ENCODE measurements at regions not wholly inside any gene's neighbourhood (a gene's known extent, or its start where the extent isn't known, plus 50 kb on each side); places are given as distances from the start of the nearest gene placed in this dataset.

- H3K27me3 Mint-ChIP-seq, result peaks cover 6% of the 10 kb centered on the region
- DNase-seq (ENCODE audit: low spot score in 2 of 2) (no peak), ATAC-seq (ENCODE audit: low read depth) (no peak)
- no peaks in the 10 kb centered on the region for H3K4me1 Mint-ChIP-seq
- H3K9me3 Mint-ChIP-seq, result no peaks in the 10 kb centered on the region
- H3K27ac Mint-ChIP-seq, result no peak overlapping the region
- H3K4me3 Mint-ChIP-seq, result no peak overlapping the region
- no peaks in the 10 kb centered on the region for H3K36me3 Mint-ChIP-seq
Measured at GRCh38 chr2:15076668-15077067, 444.2 kb downstream of the LRATD1 start.

DNA sequence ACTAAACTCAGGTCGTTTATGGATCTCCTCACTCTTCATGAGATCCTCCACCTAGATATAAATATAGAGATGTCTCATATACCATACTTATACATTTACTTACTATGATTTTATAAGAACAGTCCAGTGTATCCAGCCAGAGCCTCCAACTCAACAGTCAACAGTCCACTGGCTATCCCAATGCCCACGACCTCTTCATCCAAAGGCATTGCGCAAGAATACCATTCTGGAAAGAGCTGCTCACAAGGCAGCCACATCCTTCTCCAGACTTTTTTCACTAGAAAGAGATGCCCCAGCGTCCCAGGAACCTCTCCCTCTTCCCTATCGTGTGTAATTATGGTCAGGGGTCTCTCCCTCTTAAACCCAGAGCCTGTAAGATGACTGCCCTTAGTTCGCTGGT is 448.8 kb downstream of the LRATD1 start:
- Mint-ChIP-seq H3K36me3 (no peaks in the 10 kb centered on the region), H3K27ac (no peak overlapping the region), H3K4me1 (no peaks in the 10 kb centered on the region), H3K4me3 (no peak overlapping the region), H3K9me3 (no peaks in the 10 kb centered on the region), H3K27me3 (peaks cover 6% of the 10 kb centered on the region)
- DNase-seq (ENCODE audit: low spot score in 2 of 2), result no peak
- ATAC-seq (ENCODE audit: low read depth), result no peak

DNA sequence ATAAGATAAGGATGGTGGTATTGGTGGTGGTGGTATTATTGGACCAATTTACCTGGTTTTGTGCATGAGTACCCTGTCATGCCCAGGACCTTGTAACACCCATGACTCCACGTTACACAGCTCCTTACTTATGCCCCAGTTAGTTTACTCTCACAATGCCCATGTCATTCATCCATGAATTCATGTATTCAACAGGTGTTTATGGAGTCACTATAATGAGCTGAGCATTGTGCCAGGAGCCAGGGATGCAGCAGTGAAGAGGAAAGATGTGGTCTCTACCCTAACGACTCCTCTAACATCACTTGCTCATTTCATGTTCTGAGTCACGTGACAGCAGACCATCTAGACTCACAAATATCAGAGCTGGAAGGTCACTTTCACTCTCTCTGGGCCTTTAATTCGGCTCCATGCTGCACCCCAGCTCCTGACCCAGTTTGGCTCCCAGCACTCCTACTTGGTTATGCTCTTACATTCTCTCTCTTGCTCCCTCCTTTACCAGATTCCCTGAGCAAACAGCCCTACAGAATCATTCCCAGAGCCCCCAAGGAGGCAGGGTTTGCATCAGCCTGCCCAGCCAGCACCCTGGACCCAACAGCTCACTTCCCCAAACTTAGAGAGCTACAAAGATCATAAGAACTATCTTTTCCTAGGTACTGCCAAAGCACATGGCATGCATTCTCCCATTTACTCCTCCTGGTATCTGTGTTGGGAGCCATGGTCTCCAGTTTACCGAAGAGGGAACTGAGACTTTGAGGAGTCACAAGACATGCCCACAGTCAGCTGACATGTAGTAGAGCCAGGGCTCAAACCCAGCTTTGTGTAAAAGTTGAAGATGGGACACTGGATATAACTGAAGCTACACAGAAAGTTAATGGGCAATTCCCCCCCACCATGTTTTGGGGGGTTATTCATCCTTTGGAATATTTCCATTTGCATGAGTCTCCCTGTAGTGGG is 449.9 kb downstream of the LRATD1 start:
- ATAC-seq (ENCODE audit: low read depth) (no peak), DNase-seq (ENCODE audit: low spot score in 2 of 2) (no peak)
- H3K9me3 Mint-ChIP-seq, result peaks cover 2% of the 10 kb centered on the region
- peaks cover 7% of the 10 kb centered on the region for H3K27me3 Mint-ChIP-seq
- no peaks in the 10 kb centered on the region for H3K4me1 Mint-ChIP-seq
- H3K4me3 Mint-ChIP-seq, result no peak overlapping the region
- no peak overlapping the region for H3K27ac Mint-ChIP-seq
- H3K36me3 Mint-ChIP-seq, result no peaks in the 10 kb centered on the region

GRCh38 chr2:15084826-15085489 is 452.4 kb downstream of the LRATD1 start:
- H3K27ac Mint-ChIP-seq, result no peak overlapping the region
- ATAC-seq (ENCODE audit: low read depth), result no peak
- H3K9me3 Mint-ChIP-seq, result peaks cover 2% of the 10 kb centered on the region
- no peaks in the 10 kb centered on the region for H3K4me1 Mint-ChIP-seq
- no peak for DNase-seq (ENCODE audit: low spot score in 2 of 2)
- H3K36me3 Mint-ChIP-seq, result no peaks in the 10 kb centered on the region
- no peak overlapping the region for H3K4me3 Mint-ChIP-seq
- H3K27me3 Mint-ChIP-seq, result peaks cover 3% of the 10 kb centered on the region

DNA sequence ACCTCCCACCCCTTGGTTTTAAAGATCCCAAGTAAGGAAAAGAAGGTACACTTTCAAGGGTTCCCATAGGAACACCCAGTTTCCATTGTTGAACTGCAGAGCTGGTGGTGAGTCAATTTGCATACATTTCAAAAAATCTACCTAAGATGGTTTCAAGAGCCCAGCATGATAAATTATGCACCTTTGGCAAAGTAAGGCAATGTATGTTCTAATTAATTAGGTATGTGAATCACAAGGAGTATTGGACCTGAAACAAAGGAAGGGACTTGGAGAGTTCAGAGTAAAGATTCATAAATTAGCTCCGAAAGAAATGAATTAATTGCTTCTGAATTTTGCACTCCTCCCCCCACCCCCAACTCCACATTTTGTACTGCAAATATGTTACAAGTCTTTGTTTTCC is 459.7 kb downstream of the LRATD1 start:
- Mint-ChIP-seq H3K4me3 (no peak overlapping the region), H3K9me3 (no peaks in the 10 kb centered on the region), H3K27me3 (no peaks in the 10 kb centered on the region), H3K27ac (no peak overlapping the region), H3K36me3 (no peaks in the 10 kb centered on the region), H3K4me1 (no peaks in the 10 kb centered on the region)
- ATAC-seq (ENCODE audit: low read depth), result no peak
- DNase-seq (ENCODE audit: low spot score in 2 of 2), result no peak

DNA sequence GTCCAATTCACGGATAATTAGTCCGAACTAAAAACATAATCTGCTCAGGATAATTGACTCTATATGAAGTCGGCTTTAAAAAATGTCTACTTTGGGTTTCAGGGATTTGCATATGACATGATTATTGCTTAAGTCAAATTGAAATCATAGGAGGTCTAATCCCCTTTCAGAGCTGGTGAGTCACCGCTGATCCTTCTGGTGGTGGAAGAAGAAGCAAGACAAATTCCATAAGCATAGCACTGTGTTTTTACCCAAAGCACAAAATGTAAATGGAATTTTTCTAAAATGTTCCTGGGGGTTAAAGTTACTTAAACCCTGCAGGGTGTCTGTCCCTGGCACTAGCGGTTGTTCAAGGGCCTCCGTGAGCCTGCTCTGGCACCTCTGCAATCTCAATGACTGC is 460.2 kb downstream of the LRATD1 start:
- ATAC-seq (ENCODE audit: low read depth) (no peak), DNase-seq (ENCODE audit: low spot score in 2 of 2) (no peak)
- Mint-ChIP-seq H3K27me3 (no peaks in the 10 kb centered on the region), H3K4me3 (no peak overlapping the region), H3K9me3 (no peaks in the 10 kb centered on the region), H3K27ac (no peak overlapping the region), H3K4me1 (no peaks in the 10 kb centered on the region), H3K36me3 (no peaks in the 10 kb centered on the region)

DNA sequence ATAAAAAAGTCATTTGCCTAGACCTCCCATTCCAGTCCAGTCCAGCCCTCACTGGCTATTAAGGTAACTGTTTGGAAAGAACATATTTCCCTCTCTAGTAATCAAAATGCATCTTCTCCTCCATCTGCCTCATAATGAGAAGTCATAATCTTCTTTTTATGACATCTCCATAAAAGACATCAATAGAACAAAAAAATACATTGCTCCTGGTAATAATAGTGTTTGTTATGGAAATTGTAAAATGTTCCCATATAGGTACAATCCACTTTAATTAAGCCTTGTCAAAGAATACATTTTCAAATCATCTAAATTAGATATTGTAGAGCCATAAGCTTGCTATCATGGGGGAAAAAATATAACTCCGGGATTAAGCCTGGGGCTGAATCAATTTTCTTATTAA is 461.6 kb downstream of the LRATD1 start:
- H3K36me3 Mint-ChIP-seq, result no peaks in the 10 kb centered on the region
- no peak overlapping the region for H3K4me3 Mint-ChIP-seq
- DNase-seq (ENCODE audit: low spot score in 2 of 2) (no peak), ATAC-seq (ENCODE audit: low read depth) (no peak)
- no peaks in the 10 kb centered on the region for H3K27me3 Mint-ChIP-seq
- no peaks in the 10 kb centered on the region for H3K4me1 Mint-ChIP-seq
- no peaks in the 10 kb centered on the region for H3K9me3 Mint-ChIP-seq
- no peak overlapping the region for H3K27ac Mint-ChIP-seq

DNA sequence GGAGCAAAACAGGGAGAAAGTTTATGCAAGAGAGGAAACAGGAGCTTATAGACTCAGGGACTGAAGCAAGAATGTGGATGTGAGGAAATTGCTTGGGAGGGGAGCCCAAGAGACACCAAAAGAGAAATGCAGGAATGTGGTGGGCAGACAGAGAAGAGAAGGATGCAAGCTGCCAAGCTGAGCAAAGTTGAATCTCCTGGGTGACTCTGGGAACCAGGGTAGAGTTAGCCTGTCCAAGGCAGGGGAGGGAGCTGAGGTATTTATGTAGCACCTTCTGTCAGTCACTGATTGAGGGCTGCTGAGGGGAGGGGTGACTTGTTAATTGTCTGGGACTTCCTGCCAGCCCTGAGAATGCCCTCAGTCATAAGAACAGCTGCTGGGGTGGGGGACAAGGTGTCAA is 464.3 kb downstream of the NBAS start:
- ATAC-seq (ENCODE audit: low read depth), result no peak

DNA sequence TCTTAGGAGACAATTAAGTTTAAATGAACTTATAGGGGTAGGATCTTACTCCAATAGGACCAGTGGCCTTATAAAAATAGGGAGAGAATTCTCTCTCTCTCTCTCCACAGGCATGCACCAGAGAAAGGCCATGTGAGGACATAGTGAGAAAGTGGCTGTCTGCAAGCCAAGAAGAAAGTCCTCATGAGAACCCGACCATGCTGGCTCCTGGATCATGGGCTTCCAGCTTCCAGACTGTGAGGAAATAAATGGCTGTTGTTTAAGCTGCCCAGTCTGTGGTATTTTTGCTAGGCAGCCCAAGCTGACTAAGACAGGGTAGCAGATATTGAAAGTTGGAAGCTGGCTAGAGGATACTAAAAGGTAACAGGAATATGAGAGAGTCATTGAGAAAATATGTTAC is 454.0 kb downstream of the NBAS start:
- H3K9me3 Mint-ChIP-seq, result peaks cover 12% of the 10 kb centered on the region
- DNase-seq (ENCODE audit: low spot score in 2 of 2), result no peak
- no peak for ATAC-seq (ENCODE audit: low read depth)
- peaks cover 2% of the 10 kb centered on the region for H3K27me3 Mint-ChIP-seq
- H3K27ac Mint-ChIP-seq, result no peak overlapping the region
- H3K4me3 Mint-ChIP-seq, result no peak overlapping the region
- no peaks in the 10 kb centered on the region for H3K4me1 Mint-ChIP-seq
- peaks cover 6% of the 10 kb centered on the region for H3K36me3 Mint-ChIP-seq

More for the DNA sequence above, 464.3 kb downstream of the NBAS start:
- no peak overlapping the region for H3K4me3 Mint-ChIP-seq
- peaks cover 2% of the 10 kb centered on the region for H3K27me3 Mint-ChIP-seq
- DNase-seq (ENCODE audit: low spot score in 2 of 2), result no peak
- H3K27ac Mint-ChIP-seq, result no peak overlapping the region
- no peaks in the 10 kb centered on the region for H3K9me3 Mint-ChIP-seq
- H3K36me3 Mint-ChIP-seq, result no peaks in the 10 kb centered on the region
- H3K4me1 Mint-ChIP-seq, result no peaks in the 10 kb centered on the region

DNA sequence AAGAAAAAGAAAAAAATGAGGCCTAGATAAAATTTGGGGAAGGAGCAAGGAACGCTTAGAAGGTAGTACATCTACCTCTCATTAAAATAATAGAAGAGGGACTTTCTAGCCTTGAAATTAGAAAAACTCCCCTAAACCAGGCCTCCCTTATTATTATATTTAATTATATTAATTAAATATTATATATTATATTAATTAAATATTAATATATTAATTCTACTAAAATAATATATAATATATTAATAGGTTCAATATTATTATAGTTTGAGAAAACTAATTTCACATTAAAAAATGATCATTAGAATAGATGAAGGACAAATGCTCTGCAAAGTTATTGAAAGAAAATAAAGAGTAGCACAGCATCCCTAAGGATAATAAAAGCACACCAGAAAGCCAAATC is 449.4 kb downstream of the NBAS start:
- ATAC-seq (ENCODE audit: low read depth) (no peak), DNase-seq (ENCODE audit: low spot score in 2 of 2) (no peak)
- Mint-ChIP-seq H3K36me3 (peaks cover 14% of the 10 kb centered on the region), H3K27ac (no peak overlapping the region), H3K4me1 (no peaks in the 10 kb centered on the region), H3K4me3 (no peak overlapping the region), H3K27me3 (no peaks in the 10 kb centered on the region), H3K9me3 (peaks cover 20% of the 10 kb centered on the region)

GRCh38 chr2:15112216-15112615 is 448.9 kb downstream of the NBAS start:
- ATAC-seq (ENCODE audit: low read depth) (no peak), DNase-seq (ENCODE audit: low spot score in 2 of 2) (no peak)
- Mint-ChIP-seq H3K9me3 (peaks cover 20% of the 10 kb centered on the region), H3K4me3 (no peak overlapping the region), H3K4me1 (no peaks in the 10 kb centered on the region), H3K27ac (no peak overlapping the region), H3K36me3 (peaks cover 14% of the 10 kb centered on the region), H3K27me3 (no peaks in the 10 kb centered on the region)

- no peak overlapping the region for H3K4me3 Mint-ChIP-seq
- H3K36me3 Mint-ChIP-seq, result peaks cover 11% of the 10 kb centered on the region
- DNase-seq (ENCODE audit: low spot score in 2 of 2) (no peak), ATAC-seq (ENCODE audit: low read depth) (no peak)
- no peaks in the 10 kb centered on the region for H3K4me1 Mint-ChIP-seq
- H3K27ac Mint-ChIP-seq, result no peak overlapping the region
- H3K27me3 Mint-ChIP-seq, result no peaks in the 10 kb centered on the region
- peaks cover 15% of the 10 kb centered on the region for H3K9me3 Mint-ChIP-seq
Measured at GRCh38 chr2:15115776-15116175, 445.4 kb downstream of the NBAS start.

DNA sequence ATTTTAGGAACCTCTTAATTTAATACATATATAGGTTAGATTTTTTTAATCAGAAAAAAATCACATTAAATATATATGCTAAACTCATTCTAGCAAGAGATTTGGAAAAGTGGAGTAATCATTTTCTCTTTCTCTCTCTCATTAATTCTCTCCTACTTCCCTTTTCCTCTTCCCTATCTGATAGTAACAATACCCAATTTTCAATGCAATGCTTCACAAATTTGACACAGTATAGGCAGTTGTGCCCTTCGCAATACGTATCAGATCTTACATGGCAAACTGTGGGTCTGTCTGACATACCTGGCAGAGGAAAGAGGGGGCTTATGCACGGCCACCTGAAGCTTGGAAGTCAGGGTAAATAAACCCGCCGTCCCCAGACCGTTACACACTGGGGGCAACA is 444.3 kb downstream of the NBAS start:
- DNase-seq (ENCODE audit: low spot score in 2 of 2) (no peak), ATAC-seq (ENCODE audit: low read depth) (no peak)
- H3K27ac Mint-ChIP-seq, result no peak overlapping the region
- H3K9me3 Mint-ChIP-seq, result peaks cover 12% of the 10 kb centered on the region
- H3K36me3 Mint-ChIP-seq, result peaks cover 11% of the 10 kb centered on the region
- no peaks in the 10 kb centered on the region for H3K4me1 Mint-ChIP-seq
- peaks cover under 1% of the 10 kb centered on the region for H3K27me3 Mint-ChIP-seq
- no peak overlapping the region for H3K4me3 Mint-ChIP-seq

All from memory B cell (primary cell).